SW480 (cell line): ENCODE measurements at regions not wholly inside any gene's neighbourhood (a gene's known extent, or its start where the extent isn't known, plus 50 kb on each side); places are given as distances from the start of the nearest gene placed in this dataset.

ENCODE experiments used
- DNase-seq: peaks from one replicate; pipeline ENCODE4 v3.0.0-alpha.2; 2016; ENCODE audit warnings: low spot score

- no peak for DNase-seq
Measured at GRCh38 chr6:114793428-114793827, 450.6 kb upstream of the HS3ST5 start.

- no peak for DNase-seq
Measured at GRCh38 chr6:114785235-114786127, 442.7 kb upstream of the HS3ST5 start.

DNA sequence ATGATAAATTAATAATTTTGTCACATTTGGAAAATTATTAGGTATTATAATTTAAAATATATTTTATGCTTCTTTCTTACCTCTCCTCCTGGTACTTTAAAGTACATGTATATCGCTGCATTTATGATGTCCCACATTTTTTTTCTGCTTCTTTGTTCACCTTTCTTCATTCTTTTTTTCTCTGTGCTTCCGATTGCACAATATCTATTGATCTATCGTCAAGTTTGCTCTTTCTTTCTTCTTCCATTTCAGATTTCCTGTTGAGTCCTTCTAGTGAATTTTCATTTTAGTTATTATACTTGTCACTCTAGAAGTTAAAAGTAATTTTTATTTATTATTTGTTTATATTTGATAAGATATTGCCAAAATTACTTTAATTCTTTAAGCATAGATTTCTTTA, 441.0 kb upstream of the HS3ST5 start:
- no peak for DNase-seq

GRCh38 chr6:114783083-114783482, 440.3 kb upstream of the HS3ST5 start:
- DNase-seq = peak; percentile 1

DNA sequence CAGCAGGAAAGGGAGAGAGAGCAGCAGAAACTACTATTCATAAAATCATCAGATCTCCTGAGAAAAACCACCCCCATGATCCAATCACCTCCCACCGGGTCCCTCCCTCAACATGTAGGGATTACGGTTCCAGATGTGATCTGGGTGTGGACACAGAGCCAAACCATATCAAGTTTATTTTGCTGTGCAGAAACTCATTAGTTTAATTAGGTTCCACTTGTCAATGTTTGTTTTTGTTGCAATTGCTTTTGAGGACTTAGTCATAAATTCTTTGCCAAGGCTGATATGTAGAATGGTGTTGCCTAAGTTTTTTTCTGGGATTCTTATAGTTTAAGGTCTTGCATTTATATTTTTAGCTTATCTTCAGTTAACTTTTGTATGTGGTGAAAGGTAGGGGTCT, 422.0 kb upstream of the HS3ST5 start:
- no peak for DNase-seq

GRCh38 chr6:114762145-114762544, 419.3 kb upstream of the HS3ST5 start:
- no peak for DNase-seq

- DNase-seq = peak; percentile 18
Measured at GRCh38 chr6:114747995-114748625, 405.3 kb upstream of the HS3ST5 start.

DNA sequence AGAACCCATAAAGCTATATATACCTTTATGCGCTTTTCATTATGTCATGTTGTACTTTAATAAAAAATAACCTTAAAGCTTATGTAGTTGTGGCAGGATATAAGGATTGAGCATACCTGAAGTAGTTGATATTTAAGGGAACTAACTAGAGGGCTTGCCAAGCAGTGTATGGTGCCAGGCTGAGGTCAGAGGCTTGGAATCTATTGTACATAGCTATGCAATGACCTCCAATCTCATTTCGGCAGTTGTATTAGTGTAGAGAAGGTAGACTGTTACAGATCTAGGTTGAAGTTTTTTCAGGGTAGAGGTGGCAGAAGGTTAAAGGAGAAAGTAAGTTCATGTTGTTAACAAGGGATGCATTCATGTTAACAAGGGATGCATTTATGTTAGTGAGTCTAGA, 397.7 kb upstream of the HS3ST5 start:
- DNase-seq = no peak

DNA sequence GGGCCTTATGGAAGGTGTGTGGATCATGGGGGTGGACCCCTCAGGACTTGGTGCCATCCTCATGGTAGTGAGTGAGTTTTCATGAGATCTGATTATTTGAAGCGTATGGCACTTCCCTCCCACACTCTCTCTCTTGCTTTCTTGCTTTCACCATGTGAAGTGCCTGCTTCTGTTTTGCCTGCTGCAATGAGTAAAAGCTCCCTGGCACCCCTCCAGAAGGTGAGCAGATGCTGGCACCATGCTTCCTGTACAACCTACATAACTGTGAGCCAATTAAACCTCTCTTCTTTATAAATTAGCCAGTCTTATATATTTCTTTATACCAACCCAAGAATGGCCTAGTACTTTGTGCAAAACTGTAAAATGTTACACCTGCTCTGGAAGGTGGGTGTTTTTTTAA, 396.8 kb upstream of the HS3ST5 start:
- no peak for DNase-seq

- peak; percentile 0 for DNase-seq
Measured at GRCh38 chr6:114735025-114735735, 392.4 kb upstream of the HS3ST5 start.

DNA sequence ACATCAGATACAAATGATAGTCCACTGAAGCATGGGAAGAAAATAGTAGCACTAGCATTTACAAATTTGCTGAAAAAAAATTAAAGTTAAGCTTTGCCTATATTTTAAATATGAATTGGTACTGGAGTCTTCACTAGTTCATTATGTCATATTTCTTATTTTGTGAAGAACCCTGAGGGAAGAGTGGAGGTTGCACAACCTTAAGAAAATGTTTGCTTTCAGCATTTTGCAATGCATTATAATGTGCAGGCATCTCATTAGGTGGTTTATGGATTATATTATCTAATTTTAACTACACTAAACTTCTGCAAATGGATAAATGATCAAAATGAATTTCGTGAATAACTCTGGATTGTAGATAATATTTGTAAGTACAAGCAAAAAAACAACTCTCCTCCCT, 390.8 kb upstream of the HS3ST5 start:
- DNase-seq = no peak

DNA sequence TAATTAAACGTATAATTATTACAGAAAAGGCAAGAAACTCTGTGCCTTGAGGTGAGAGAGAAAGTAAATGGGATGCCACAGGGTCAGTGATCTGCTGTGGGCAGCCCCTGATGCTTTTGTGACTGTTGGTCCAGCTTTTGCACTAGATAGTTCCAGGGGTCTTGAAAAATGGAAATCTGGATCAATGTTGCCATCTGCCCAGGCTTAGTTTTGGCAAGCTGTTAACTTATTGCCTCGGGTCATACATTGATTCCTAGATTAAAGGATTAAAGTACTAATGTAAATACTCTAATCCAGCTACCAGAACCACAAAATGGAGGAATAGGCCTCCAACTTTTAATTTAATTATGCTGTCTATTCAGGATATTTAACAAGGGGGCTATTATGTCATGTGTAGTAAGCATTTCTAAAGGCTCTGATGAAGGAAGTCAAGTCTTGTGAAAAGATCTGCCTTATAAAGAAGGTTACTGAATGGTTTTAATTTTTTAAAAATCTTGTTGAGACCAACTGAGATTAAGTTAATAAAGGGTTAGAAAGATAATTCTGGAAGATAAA, 376.0 kb upstream of the HS3ST5 start:
- DNase-seq = no peak

DNA sequence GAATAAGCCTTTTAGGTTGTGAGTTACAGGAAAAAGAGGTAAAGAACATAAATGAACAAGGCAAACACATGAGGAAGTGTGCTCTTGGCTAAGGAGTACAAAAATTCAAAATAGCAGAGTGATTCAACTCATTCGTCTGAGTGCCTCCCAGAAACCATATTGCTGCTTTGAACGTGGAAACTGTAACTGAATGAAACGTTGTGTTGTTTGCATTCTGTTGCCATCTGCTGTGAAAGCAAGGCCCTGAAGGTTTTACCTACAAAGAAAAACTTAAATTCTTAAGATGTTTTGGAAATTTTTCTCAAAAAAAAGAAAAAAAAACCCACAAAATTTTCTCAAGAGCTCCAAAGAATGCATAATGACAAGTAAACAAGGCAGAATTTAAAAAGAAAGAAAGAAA, 375.4 kb upstream of the HS3ST5 start:
- no peak for DNase-seq

DNA sequence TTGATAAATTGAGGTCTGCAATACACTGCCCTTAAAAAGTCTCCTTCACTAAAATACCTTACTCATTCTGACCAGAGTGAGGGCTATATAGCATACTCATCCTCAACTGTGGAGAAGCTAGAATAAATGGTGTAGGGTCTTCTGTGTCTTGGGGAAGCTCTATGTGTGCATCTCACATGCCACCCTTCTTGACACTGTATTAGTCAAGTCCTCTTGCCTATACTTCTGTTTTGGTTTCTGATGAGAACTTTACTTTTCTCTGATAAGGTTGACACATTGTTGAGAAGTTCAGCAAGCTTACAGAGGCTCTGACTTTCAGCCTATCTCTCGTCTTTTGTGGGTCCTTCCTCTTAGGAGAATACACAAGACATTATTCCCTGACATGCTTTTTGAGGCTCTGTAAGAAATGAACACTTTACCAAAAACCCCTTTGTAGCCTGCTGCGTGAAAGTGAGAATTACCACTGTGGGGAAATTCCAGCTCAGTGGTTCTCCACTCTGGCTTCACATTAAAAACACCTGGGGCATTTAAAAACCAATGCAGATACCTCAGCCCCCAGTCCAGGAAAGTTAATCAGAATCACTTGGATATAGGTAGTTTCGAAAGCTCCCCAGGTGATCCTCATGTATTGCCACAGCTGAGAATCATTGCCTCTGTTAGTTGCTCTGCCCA, 372.1 kb upstream of the HS3ST5 start:
- no peak for DNase-seq

- no peak for DNase-seq
Measured at GRCh38 chr6:114713690-114714089, 370.9 kb upstream of the HS3ST5 start.

GRCh38 chr6:114712129-114712662, 369.4 kb upstream of the HS3ST5 start:
- no peak for DNase-seq

GRCh38 chr6:114707081-114707620, 364.3 kb upstream of the HS3ST5 start:
- no peak for DNase-seq

- DNase-seq = no peak
Measured at GRCh38 chr6:114690625-114691024, 347.8 kb upstream of the HS3ST5 start.

- DNase-seq = no peak
Measured at GRCh38 chr6:114659513-114659912, 316.7 kb upstream of the HS3ST5 start.

DNA sequence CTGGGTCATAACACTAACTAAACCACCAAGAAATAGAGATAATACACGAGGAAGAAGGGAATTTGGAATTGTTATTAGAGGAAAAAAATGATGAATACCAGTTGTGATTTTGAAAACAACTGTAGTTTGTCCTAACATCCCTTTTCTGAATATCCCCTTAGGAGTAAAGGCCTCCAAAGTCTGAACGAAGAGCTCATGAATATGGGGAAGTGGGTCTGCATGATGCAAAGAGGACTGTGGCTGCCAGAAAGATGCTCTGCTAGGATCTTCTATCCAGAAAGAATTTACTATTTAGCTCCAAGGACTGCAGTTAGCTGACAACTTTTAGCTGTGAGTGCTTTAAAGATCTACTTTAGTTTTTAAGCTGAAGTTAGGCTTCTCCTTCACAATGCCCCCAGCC, 308.8 kb upstream of the HS3ST5 start:
- DNase-seq = no peak

- no peak for DNase-seq
Measured at GRCh38 chr6:114650891-114651290, 308.1 kb upstream of the HS3ST5 start.

GRCh38 chr6:114649298-114649697, 306.5 kb upstream of the HS3ST5 start:
- no peak for DNase-seq
